ENCODE measurements at regions not wholly inside any gene's neighbourhood (a gene's known extent, or its start where the extent isn't known, plus 50 kb on each side); places are given as distances from the start of the nearest gene placed in this dataset.
"Not testable (repeated sequence)": the region's sequence is repeated elsewhere in the genome, so short reads cannot be mapped to it uniquely, and the experiment has no call there.

DNA sequence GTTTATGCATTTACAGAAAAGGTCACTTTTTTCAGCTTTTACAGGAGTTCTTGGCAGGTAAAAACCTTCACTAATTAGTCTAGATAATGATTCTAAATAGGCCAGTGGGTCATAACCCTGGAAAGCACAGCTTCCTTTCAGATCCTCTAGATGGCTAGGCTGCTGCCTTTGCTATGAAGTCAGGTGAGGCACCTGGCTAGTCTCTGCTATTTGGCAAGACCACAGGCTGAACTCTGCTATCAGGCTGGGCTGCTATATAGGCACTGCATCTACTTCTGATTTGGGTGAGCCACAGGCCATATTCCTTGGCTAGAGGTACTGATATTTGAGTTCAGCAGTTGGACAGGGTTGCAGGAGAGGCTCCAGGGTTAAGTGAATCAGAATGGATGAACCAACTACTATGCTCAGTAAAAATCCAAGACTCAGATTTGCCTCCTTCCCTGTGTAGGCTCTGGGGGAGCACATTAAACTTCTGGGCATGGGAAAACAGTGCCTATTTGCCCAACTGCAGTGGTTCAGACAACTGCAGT lies 665.7 kb upstream of the TBL1XR1 start:
- Histone ChIP-seq H3K27me3 (ENCODE audit: insufficient read depth in 3 of 3, low read length in 2 of 3) (no peaks in the 10 kb centered on the region), H3K9me3 (peaks cover 13% of the 10 kb centered on the region), H3K27ac (no peak overlapping the region), H3K4me3 (no peak overlapping the region), H3K36me3 (ENCODE audit: insufficient read depth in 1 of 2, low read depth in 1 of 2) (no peaks in the 10 kb centered on the region), H3K4me1 (no peaks in the 10 kb centered on the region)
- ATAC-seq (no peak), DNase-seq (no peak)
- no peak for TF ChIP-seq CTCF (IDR thresholded peaks at IDR 0.05)
- intact Hi-C loops (cut with DNase I): no loop called here

DNA sequence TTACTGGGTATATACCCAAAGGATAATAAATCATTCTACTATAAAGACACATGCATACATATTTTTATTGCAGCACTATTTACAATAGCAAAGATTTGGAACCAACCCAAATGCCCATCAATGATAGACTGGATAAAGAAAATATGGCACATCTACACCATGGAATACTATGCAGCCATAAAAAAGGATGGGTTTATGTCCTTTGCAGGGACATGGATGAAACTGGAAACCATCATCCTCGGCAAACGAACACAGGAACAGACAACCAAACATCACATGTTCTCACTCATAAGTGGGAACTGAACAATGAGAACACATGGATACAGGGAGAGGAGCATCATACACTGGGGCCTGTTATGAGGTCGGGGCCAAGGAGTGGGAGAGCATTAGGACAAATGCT lies 665.0 kb upstream of the KCNMB2 start:
- H3K27me3 ChIP-seq (ENCODE audit: insufficient read depth in 3 of 3, low read length in 2 of 3); intact Hi-C loops (cut with DNase I); H3K4me1 ChIP-seq; H3K27ac ChIP-seq; DNase-seq; H3K4me3 ChIP-seq; H3K36me3 ChIP-seq (ENCODE audit: insufficient read depth in 1 of 2, low read depth in 1 of 2); ATAC-seq: not testable (repeated sequence)
- peaks cover 20% of the 10 kb centered on the region for H3K9me3 ChIP-seq
- 90 to 97% (median 94%) methylated on average over 3 of the region's 3 CpGs for WGBS, 3 donors

GRCh38 chr3:177878192-177878591 lies 658.0 kb upstream of the KCNMB2 start:
- Histone ChIP-seq H3K4me1 (no peaks in the 10 kb centered on the region), H3K36me3 (ENCODE audit: insufficient read depth in 1 of 2, low read depth in 1 of 2) (no peaks in the 10 kb centered on the region), H3K4me3 (no peak overlapping the region), H3K27me3 (ENCODE audit: insufficient read depth in 3 of 3, low read length in 2 of 3) (no peaks in the 10 kb centered on the region), H3K27ac (no peak overlapping the region), H3K9me3 (no peaks in the 10 kb centered on the region)
- no peak for ATAC-seq
- WGBS, 3 donors: 83 to 91% (median 85%) methylated on average over 3 of the region's 3 CpGs
- TF ChIP-seq CTCF (IDR thresholded peaks at IDR 0.05): no peak
- DNase-seq: no peak
- intact Hi-C loops (cut with DNase I): no loop called here

- no peak for TF ChIP-seq CTCF (IDR thresholded peaks at IDR 0.05)
- Histone ChIP-seq H3K27ac (no peak overlapping the region), H3K27me3 (ENCODE audit: insufficient read depth in 3 of 3, low read length in 2 of 3) (no peaks in the 10 kb centered on the region), H3K36me3 (ENCODE audit: insufficient read depth in 1 of 2, low read depth in 1 of 2) (no peaks in the 10 kb centered on the region), H3K9me3 (no peaks in the 10 kb centered on the region), H3K4me3 (no peak overlapping the region), H3K4me1 (no peaks in the 10 kb centered on the region)
- no peak for DNase-seq
- no peak for ATAC-seq
- WGBS, 3 donors: 89 to 91% (median 90%) methylated on average over 4 of the region's 4 CpGs
- intact Hi-C loops (cut with DNase I): no loop called here
Measured at GRCh38 chr3:177878957-177879356, 657.3 kb upstream of the KCNMB2 start.

DNA sequence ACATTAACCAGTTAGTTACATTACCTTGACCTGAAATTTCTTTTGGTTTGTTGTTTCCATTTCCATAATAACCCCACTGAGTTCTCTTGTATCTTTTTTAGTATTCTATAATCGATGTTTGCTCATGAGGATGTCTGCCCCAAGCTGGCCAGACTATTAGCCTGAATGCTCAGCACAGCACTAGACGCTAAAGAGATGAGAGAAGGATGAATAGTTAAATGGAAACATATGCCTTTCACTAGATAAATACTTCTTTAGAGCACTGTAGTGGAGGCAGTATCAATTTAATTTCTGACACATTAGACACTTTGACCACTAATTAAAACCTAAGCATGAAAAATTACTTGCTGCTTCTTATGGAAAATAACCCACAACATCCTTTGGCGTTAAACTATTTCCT lies 654.9 kb upstream of the KCNMB2 start:
- intact Hi-C loops (cut with DNase I): no loop called here
- H3K9me3 ChIP-seq: no peaks in the 10 kb centered on the region
- ATAC-seq (no peak), DNase-seq (no peak)
- H3K36me3 ChIP-seq (ENCODE audit: insufficient read depth in 1 of 2, low read depth in 1 of 2): no peaks in the 10 kb centered on the region
- no peaks in the 10 kb centered on the region for H3K27me3 ChIP-seq (ENCODE audit: insufficient read depth in 3 of 3, low read length in 2 of 3)
- H3K4me1 ChIP-seq: no peaks in the 10 kb centered on the region
- TF ChIP-seq CTCF (IDR thresholded peaks at IDR 0.05): no peak
- WGBS, 3 donors: 86 to 89% (median 87%) methylated on average over 3 of the region's 3 CpGs
- no peak overlapping the region for H3K27ac ChIP-seq
- H3K4me3 ChIP-seq: no peak overlapping the region
